CD4-positive, alpha-beta T cell treated with Interleukin-12 subunit alpha and Interleukin-12 subunit beta, for 1 hour (primary cell): ENCODE measurements at regions not wholly inside any gene's neighbourhood (a gene's known extent, or its start where the extent isn't known, plus 50 kb on each side); places are given as distances from the start of the nearest gene placed in this dataset.

Experiments
- DNase-seq: peaks from one replicate; pipeline ENCODE4 v3.0.0-alpha.2; 2020

DNA sequence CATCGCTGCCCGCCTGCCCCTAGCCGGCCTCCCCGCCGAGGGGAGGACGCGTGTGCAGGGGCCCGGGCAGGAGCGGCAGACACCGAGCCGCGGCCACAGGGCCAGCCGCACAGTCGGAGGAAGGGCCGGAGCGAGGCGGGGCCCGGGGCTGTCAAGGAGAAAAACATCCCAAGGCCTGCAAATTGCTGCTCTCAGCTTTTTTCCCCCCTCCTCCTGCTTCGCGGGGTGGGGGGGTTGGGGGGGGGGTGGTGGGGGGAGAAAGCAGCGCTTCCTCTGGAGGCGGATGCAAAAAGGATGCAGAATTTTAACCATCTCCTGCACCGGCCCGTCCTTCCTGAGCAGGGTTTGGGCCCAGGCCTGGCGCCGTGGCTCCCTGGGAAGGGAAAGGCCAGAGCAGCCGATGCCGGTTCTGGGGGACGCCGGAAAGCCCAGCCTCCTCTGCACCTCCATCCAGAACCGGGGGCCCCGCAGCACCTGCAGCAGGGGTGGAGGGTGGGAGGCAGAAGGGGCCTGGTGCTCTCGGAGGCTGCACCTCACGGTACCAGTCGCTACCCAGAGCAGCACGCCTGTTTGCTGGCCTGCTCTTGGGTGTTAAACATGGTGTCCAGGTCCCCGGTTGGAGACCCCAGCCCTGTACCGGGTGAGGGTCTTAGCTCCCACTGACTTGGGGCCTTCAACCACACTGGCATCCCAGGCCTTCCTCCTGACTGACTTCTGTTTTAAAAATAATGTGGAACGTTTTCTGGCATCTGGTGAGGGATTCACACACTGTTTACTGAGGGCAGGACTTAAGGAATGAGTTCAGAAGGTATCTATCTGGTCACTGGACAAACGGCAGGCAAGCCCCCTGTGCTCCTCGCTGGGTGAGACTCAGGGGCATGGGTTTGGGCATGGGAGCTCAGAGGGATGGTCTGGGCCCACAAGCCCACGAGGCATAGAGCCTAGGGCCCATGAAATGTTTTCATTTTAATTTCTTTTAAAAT, 77.4 kb upstream of the WNT7B start:
- peak; percentile 58 for DNase-seq

DNA sequence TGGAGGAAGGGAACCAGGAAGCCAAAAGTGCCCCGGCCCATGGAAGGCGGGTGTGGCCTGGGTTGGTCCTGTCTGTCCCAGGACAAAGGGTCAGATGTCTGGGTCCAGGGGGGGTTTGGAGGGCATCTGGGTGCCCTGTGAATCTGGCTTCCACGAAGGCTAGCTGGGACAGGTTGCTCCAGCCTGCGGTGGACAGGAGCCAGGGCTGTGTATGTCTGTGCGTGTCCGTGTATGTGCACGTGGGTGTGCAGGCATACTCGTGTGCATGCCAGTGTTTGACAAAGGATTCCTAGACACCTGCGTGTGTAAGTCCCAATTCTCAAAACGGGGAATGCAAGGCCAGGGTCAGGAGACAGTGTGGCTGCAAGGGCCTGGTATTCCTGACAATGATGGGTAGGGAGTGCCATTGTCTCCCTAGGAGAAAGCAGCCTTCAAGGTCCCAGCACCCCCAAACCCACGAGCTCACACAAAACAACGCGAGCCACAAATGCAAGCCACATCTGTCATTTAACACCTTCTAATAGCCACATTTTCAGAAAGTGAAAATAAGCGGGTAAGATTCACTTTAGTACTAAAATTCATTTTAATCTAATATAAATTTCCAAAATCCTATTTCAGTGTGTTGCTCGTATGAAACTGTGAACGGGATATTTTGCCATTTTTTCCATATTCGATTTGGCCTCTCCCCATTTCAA, 78.4 kb upstream of the WNT7B start:
- DNase-seq, result no peak

DNA sequence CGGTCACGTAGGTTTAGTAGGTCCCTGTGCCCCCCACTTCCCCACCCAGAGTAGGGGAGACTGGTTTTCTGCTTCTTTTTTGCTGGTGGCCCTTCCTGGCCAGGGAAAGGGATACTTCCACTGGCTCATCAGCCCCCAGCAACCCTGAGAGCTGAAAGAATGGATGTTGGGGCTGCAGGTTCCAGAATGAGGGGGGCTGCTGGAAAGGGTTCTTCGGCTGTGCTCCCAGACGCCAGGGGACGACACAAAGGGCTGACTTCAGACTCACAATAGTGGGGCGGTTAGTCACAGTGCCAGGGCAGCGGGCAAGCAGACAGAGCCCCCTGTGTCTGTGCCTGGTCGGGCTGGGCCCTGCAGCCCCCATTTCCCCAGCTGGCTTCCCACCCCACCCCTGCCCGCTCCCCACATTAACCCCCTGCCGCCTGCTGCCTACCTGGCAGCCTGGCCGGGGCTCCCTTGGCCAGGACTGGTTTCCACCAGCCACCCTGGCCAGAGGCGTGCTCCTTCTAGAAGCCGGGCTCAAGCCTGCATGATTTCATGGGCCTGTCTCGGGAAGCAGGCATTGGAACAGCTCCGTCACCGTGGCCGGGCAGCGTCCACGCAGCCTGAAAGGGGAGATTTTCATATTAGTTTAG, 79.1 kb upstream of the WNT7B start:
- DNase-seq, result no peak

GRCh38 chr22:46056546-46057245, 79.7 kb upstream of the WNT7B start:
- DNase-seq, result no peak

DNA sequence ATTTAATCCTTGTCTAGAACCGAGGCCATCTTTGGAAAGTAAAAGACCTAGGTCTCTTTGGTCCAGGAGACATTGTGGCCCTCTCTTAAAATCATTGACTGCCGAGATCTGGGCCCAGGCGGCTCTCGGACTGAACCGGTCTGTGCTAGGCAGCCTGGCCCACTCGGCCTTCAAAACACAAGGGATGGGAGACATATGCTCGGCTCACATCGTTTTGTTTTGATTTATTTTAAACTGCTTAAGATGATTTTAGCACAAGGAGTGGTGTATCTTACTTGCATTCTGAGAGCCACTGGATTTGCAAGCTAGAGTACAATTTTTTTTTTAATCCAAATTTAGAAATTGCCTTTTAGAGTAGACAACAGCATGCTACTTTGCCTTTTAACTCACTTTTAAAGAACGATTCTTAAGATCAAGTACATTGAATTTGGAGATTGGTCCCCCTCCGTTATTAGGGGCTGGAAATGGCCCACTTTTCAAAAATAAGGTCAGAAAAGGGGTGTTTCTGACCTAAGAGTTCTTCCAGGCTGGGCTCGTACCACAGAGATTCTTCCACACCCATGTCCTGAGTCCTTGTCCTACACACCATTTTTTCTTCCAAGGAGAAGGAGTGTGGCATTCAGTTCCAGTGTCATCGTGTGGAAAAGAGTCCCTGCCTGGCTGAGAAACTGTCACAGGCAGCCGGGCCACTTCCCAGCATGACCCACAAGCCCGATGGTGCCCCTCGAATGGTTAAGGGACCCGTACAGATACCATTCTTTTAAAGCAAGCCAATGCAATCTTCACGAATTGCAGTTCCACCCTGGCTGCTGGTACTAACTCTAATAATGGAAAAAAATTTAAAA, 80.5 kb upstream of the WNT7B start:
- DNase-seq, result no peak

DNA sequence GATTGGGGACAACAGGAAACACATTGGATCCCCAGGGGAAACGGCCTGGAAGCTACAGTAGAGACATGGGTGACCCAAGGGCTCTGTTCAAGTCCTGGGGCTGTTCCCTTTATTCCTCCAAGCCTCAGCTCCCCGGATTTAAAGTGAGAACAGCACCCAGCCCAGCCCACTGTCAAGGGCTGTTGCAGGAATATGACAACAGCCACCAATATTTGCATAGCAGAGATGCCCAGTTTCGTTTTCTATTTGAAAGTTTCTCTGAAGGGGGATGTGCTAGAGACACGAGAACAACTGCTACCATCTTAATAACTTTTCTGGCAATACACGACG, 81.1 kb upstream of the WNT7B start:
- peak; percentile 62 for DNase-seq

DNA sequence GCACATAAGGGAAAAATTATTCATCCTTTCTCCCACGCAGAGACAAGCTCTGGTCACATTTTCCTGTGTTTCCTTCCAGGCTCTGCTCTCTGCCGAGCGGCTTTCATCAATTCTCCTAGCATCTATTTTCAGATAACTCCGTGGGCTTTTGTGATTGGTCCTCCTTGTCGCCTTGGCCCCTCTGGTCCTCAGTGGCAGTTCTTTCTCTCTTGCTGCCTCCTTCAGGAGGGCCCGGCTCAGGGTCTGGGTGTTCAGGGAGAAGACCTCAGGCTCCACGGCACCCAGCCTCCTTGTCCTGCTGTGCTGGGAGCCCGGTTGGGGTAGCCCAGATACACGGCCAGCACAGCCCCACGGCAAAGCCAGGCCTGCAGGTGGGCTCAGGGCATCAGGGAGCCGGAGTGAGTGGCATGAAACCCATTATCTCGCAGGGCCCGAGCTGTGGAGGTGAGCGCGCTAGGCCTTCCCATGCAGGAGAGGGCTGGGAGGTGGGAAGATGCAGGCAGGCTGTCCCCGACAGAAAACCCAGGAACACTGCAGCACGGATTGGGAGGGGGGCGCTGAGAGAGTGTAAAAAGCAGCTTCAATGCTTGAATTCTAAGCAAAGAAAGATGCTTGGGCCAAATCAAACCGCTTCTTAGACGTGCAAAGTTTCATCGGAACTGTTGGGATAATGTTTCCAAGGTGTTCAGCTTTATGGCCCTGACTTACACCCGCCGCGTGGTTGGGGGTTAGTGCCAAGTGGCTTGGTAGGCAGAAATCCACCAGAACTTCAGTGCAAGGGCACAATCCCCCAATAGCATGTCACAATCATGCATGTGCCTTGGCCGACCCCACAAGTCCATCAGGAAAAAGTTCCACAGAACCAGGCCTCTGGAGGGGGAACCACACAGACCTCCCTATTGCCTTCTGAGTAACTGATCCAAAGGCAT, 81.9 kb upstream of the WNT7B start:
- no peak for DNase-seq

- no peak for DNase-seq
These were observed 83.5 kb upstream of the WNT7B start for GRCh38 chr22:46060292-46061123.

- no peak for DNase-seq
These were observed 84.2 kb upstream of the WNT7B start for GRCh38 chr22:46061124-46061500.

DNA sequence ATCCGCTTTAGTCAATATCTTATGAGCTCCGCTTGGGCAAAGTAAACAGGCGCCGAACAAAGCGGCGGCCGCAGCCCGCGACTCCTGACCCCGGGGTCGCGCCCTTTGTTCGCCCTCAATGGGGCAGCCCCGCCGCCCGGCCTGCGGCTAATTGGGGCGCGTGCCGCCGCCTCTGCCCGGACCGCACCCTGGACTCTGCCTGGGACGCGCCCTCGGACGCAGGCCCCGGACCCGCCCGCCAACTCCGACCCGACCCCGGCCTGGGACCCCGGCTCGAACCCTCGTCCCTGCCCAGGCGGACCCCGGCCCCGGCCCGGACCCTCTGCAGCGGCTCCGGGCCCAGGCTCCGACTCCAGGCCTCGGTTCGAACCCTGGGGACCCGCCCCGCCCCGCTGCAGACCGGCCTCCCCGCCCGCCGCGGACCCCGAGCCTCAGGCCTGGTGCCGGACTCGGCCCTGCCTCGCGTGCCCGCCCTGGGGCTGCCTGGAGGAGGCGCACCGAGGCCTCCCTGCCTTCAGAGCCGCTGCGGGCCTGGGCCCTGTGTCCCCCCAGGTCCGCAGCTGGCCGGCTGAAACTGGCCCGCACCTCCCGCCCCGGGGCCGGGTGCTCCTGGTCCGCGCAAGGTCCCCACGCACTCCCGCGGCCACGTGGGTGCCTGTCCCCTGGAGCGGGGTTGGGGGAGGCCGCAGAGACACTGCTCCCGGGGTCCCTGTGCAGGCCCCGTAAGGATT, 84.7 kb upstream of the WNT7B start:
- no peak for DNase-seq

- DNase-seq, result no peak
These were observed 85.3 kb upstream of the WNT7B start for GRCh38 chr22:46062232-46062615.

DNA sequence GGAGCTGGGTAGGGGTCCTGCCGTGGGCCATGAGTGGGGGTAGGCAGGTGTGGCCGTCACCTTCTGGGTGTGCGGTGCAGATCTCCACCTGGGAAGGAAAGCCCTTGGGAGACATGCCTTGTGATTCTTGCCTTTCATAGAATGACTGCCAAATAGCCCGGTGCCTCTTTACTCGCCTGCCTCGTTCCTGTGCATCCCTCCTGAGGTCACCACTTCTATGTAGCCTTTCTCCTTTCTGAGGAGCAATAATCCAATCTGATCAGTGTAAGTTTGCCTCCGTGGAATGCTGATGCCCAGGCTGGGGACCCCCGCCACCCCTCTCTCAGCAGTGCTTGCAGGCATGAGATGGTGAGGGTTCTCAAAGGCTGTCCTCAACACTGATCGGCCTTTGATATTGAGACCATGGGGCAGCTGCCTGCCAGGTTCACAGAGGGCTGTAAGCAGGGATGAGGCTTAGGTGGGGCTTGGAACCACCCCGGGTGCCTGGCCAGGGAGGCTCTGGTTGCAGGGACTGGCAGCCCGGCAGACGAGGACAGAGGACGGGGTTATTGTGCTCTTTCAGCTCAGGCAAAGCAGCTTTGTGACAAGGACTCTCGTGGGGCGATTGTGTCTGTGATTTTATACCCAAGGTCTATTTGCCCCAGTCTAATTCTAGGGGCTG, 86.1 kb upstream of the WNT7B start:
- no peak for DNase-seq

DNA sequence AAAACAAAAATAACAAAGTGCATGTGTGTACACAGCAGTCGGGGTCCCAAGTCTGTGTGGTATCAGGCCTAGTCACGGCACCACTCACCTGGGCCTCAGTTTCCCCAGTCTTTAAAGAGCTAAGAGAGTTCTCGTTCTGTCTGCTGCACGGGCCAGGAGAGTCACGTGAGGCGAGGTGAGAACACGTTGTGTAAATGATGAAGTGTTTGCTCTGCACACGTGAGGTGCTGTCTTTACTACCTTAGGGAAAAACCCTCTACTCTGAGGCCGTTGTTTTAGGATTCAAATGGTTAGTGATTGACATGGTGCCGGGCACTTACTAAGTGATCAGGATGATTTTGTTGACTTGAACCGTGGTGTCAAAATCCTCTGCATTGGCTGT, 86.5 kb upstream of the PPARA start:
- DNase-seq, result no peak

GRCh38 chr22:46064228-46064965, 85.9 kb upstream of the PPARA start:
- DNase-seq, result no peak

GRCh38 chr22:46064966-46065666, 85.2 kb upstream of the PPARA start:
- no peak for DNase-seq

DNA sequence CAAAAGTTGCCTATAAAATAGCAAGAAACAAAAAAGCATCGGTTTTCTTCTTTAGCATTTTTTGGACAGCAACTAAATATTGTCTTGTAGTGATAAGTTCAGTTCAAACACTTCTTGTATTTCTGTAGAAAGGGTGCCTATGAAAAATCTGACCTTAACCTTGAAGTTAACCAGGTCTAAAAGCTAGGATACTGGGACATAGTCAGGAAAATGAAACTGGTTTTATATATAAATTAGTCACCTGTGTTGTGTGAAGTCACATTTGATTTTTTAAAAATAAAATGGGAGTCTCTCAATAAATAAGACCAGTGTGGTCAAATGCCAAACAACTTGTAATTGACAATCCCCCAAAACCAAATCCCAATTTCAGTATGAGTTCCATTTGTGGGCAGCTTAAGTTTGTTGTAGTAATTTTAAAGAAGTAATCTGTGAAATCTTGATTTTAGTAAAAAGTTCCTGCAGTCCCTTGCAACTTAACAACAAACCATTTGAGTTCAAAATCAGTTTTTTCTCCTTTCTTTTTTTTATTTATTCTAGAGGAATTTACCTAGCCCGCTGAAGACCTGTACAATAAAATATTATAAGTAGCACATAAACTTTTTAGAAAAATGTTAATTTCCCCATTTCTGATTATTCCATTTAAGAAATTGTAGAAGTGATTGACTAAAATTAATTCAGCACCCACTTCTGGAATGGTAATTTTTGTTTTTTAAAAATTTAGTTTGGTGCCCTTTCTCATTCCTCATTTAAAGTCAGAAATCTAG, 84.5 kb upstream of the PPARA start:
- DNase-seq, result no peak

- DNase-seq, result no peak
These were observed 83.6 kb upstream of the PPARA start for GRCh38 chr22:46066691-46067090.
